ENCODE measurements at regions not wholly inside any gene's neighbourhood (a gene's known extent, or its start where the extent isn't known, plus 50 kb on each side); places are given as distances from the start of the nearest gene placed in this dataset.

DNA sequence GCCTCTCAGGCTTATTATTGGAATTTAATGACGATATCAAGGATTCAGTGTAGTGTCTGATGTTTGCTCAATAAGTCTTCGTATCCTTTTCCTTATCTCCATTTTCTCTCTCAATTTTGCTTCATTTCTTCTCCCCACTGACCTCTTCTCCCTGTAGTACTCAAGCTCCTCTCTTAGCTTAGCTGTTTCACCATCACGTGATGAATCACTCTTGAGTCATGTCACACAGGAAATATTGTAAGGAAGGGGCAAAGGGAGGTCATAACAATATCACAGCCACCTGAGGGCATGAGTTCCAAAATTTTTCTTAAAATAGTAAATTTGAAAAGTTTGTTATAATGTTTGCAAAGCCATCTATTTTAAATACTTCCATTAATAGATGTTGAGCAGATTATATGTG is 392.2 kb upstream of the MARCKS start:
- H3K4me2 ChIP-seq (ENCODE audit: low read depth, low read length, poor library complexity, severe bottlenecking), result no peak overlapping the region
- H3K27ac ChIP-seq (ENCODE audit: low read length), result no peak overlapping the region
- H3K27me3 ChIP-seq (ENCODE audit: low read length), result no peaks in the 10 kb centered on the region
- no peak overlapping the region for H3K4me3 ChIP-seq (ENCODE audit: low read length)
- no peaks in the 10 kb centered on the region for H3K9me3 ChIP-seq (ENCODE audit: low read length)
- H3K4me1 ChIP-seq (ENCODE audit: low read length), result no peaks in the 10 kb centered on the region
- no peak overlapping the region for H3K9ac ChIP-seq (ENCODE audit: low read length)
- H3K36me3 ChIP-seq (ENCODE audit: insufficient read depth, low read length), result no peaks in the 10 kb centered on the region
- no peaks in the 10 kb centered on the region for H3K79me2 ChIP-seq (ENCODE audit: low read length)
- no peak for DNase-seq
- no peaks in the 10 kb centered on the region for H3K9me2 ChIP-seq (replicated peaks; ENCODE audit: insufficient read depth, low read length)
- H4K20me1 ChIP-seq (ENCODE audit: insufficient read depth, low read depth, low read length), result no peaks in the 10 kb centered on the region
- no peak overlapping the region for H2AFZ ChIP-seq (ENCODE audit: low read length)

DNA sequence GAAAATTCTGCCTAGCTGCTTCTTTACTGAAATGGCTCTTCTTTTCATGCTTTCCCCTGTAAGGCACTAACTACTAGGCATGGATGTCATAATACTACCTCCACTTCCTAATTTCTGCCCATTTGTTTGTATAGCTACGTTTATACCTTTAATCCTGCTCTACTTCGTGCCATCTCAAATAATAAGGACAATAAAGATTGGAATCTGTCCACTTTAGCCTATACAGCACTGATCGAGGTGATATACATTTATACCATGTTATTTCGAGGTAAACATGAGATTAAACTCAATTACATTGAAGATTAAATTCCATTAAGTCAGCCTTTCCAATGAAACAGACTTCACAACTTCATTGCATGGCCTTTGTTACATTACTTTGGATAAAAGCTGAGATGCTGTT is 390.6 kb upstream of the MARCKS start:
- Histone ChIP-seq H3K9me3 (ENCODE audit: low read length) (no peaks in the 10 kb centered on the region), H4K20me1 (ENCODE audit: insufficient read depth, low read depth, low read length) (no peaks in the 10 kb centered on the region), H3K27me3 (ENCODE audit: low read length) (no peaks in the 10 kb centered on the region), H3K9ac (ENCODE audit: low read length) (no peak overlapping the region), H3K4me1 (ENCODE audit: low read length) (no peaks in the 10 kb centered on the region), H3K4me2 (ENCODE audit: low read depth, low read length, poor library complexity, severe bottlenecking) (no peak overlapping the region), H3K36me3 (ENCODE audit: insufficient read depth, low read length) (no peaks in the 10 kb centered on the region), H2AFZ (ENCODE audit: low read length) (no peak overlapping the region), H3K4me3 (ENCODE audit: low read length) (no peak overlapping the region), H3K79me2 (ENCODE audit: low read length) (no peaks in the 10 kb centered on the region), H3K9me2 (replicated peaks; ENCODE audit: insufficient read depth, low read length) (no peaks in the 10 kb centered on the region), H3K27ac (ENCODE audit: low read length) (no peak overlapping the region)
- DNase-seq, result no peak

DNA sequence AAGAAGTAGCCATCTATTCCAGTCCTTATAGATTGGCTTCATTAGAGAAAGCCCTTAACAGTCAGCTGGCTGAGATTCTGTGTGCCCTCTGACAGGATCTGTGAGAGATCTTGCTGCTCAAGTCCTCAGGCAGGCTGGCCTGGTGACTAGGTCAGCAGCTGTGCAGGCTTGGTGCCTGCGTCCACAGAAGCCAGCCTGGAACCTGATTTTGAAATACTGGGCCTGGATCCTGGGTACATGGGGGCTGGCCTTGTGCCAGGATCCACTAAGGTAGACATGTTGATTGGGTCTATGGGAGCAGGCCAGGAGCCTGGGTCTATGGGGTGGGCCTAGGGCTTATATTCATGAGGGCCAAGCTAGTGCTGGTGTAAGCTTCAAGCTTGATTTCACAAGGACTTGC is 381.8 kb upstream of the MARCKS start:
- no peak overlapping the region for H3K4me2 ChIP-seq (ENCODE audit: low read depth, low read length, poor library complexity, severe bottlenecking)
- H3K4me1 ChIP-seq (ENCODE audit: low read length), result no peaks in the 10 kb centered on the region

DNA sequence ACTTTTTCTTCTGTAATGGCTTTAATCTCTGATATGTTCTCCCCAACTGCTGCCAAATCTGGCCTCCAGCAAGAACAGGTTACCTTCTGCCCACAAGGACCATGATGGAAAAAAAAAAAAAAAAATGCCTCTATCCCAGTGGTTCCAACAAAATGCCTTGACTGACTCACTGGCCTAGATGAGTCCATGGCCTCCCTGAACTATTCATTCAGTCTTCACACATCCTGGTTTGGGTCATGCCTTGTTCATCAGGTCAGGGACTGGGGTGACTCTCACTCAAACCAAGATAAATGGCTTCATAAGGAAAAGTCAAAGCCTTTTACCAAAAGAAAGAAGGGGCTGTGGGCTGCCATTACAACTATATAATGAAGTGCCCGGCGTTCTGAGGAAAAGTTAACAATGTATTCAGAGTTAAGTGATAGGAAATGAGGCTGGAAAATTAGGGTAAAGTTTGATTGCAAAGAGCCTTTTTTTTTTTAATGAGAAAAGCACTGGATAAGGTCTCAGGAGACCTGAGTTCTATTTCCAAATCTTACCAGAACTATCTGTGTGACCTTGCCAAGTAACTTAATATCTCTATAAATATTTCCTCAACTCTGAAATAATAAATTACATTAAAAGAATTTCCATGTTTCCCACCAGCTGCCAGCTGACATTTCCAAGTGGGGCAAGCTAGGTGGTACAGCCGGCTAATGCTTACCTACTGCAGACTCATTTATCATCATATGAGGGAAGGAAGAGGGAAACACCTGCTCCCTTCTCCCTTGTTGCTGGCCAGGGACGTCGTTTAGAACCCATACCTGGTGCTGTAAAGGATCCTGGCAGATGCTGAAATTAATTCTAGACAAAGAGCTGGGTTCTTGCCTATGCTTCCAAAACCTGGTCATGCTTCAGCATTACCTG is 380.0 kb upstream of the MARCKS start:
- Histone ChIP-seq H3K4me2 (ENCODE audit: low read depth, low read length, poor library complexity, severe bottlenecking) (no peak overlapping the region), H3K36me3 (ENCODE audit: insufficient read depth, low read length) (no peaks in the 10 kb centered on the region), H3K4me3 (ENCODE audit: low read length) (no peak overlapping the region), H3K9me2 (replicated peaks; ENCODE audit: insufficient read depth, low read length) (no peaks in the 10 kb centered on the region), H3K27me3 (ENCODE audit: low read length) (no peaks in the 10 kb centered on the region), H3K9me3 (ENCODE audit: low read length) (no peaks in the 10 kb centered on the region), H3K79me2 (ENCODE audit: low read length) (no peaks in the 10 kb centered on the region), H3K4me1 (ENCODE audit: low read length) (no peaks in the 10 kb centered on the region), H4K20me1 (ENCODE audit: insufficient read depth, low read depth, low read length) (no peaks in the 10 kb centered on the region), H2AFZ (ENCODE audit: low read length) (no peak overlapping the region), H3K27ac (ENCODE audit: low read length) (no peak overlapping the region), H3K9ac (ENCODE audit: low read length) (no peak overlapping the region)
- no peak for DNase-seq

More for the DNA sequence above, 381.8 kb upstream of the MARCKS start:
- Histone ChIP-seq H2AFZ (ENCODE audit: low read length) (no peak overlapping the region), H3K9me2 (replicated peaks; ENCODE audit: insufficient read depth, low read length) (no peaks in the 10 kb centered on the region), H4K20me1 (ENCODE audit: insufficient read depth, low read depth, low read length) (no peaks in the 10 kb centered on the region), H3K9me3 (ENCODE audit: low read length) (no peaks in the 10 kb centered on the region), H3K79me2 (ENCODE audit: low read length) (no peaks in the 10 kb centered on the region), H3K27ac (ENCODE audit: low read length) (no peak overlapping the region), H3K36me3 (ENCODE audit: insufficient read depth, low read length) (no peaks in the 10 kb centered on the region), H3K4me3 (ENCODE audit: low read length) (no peak overlapping the region), H3K27me3 (ENCODE audit: low read length) (no peaks in the 10 kb centered on the region), H3K9ac (ENCODE audit: low read length) (no peak overlapping the region)
- no peak for DNase-seq

DNA sequence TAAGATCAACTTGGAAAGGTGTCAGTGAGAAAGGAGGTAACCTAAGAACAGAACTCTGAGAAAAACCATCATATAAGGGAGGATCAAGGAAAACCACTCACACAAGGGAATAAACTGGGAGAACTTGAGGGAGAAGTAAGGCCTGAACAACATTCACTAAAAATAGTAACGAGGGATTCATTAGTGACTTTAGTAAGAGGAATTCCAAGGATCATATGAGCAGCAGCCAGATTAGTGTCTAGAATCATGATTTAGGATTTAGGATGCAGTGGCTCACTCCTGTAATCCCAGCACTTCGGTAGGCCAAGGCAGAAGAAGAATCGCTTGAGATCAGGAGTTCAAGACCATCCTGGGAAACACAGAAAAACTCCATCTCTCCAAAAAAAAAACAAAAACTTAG is 376.5 kb upstream of the MARCKS start:
- no peaks in the 10 kb centered on the region for H3K9me3 ChIP-seq (ENCODE audit: low read length)
- no peak overlapping the region for H3K9ac ChIP-seq (ENCODE audit: low read length)
- no peak overlapping the region for H2AFZ ChIP-seq (ENCODE audit: low read length)
- H3K4me3 ChIP-seq (ENCODE audit: low read length), result no peak overlapping the region
- H3K27me3 ChIP-seq (ENCODE audit: low read length), result no peaks in the 10 kb centered on the region
- DNase-seq, result no peak
- no peak overlapping the region for H3K27ac ChIP-seq (ENCODE audit: low read length)
- H3K79me2 ChIP-seq (ENCODE audit: low read length), result no peaks in the 10 kb centered on the region
- no peaks in the 10 kb centered on the region for H3K4me1 ChIP-seq (ENCODE audit: low read length)
- H4K20me1 ChIP-seq (ENCODE audit: insufficient read depth, low read depth, low read length), result no peaks in the 10 kb centered on the region
- no peak overlapping the region for H3K4me2 ChIP-seq (ENCODE audit: low read depth, low read length, poor library complexity, severe bottlenecking)
- H3K36me3 ChIP-seq (ENCODE audit: insufficient read depth, low read length), result no peaks in the 10 kb centered on the region
- no peaks in the 10 kb centered on the region for H3K9me2 ChIP-seq (replicated peaks; ENCODE audit: insufficient read depth, low read length)

DNA sequence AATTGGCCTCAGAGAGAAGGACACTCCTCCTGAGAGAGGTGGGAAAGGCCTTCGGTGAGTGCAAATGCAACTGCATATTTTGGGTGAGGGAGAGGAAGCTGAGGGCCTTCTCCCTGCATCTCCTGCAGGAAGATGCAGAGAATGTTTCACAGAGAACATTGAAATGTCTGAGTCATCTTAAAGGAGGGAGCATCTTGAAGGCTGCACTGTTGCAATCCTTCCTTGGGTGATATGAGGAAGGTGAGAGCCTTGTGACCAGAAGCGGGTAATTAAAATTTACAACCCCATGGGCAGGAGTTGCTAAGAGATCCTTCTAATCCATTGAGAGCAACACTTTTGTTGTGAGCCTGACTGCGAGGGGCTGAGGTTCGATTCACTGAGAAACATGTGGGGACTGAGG is 375.7 kb upstream of the MARCKS start:
- Histone ChIP-seq H3K4me1 (ENCODE audit: low read length) (no peaks in the 10 kb centered on the region), H3K27ac (ENCODE audit: low read length) (no peak overlapping the region), H3K27me3 (ENCODE audit: low read length) (no peaks in the 10 kb centered on the region), H3K9me3 (ENCODE audit: low read length) (no peaks in the 10 kb centered on the region), H3K36me3 (ENCODE audit: insufficient read depth, low read length) (no peaks in the 10 kb centered on the region), H3K4me2 (ENCODE audit: low read depth, low read length, poor library complexity, severe bottlenecking) (no peak overlapping the region), H3K79me2 (ENCODE audit: low read length) (no peaks in the 10 kb centered on the region), H3K9ac (ENCODE audit: low read length) (no peak overlapping the region), H4K20me1 (ENCODE audit: insufficient read depth, low read depth, low read length) (no peaks in the 10 kb centered on the region), H2AFZ (ENCODE audit: low read length) (no peak overlapping the region), H3K4me3 (ENCODE audit: low read length) (no peak overlapping the region), H3K9me2 (replicated peaks; ENCODE audit: insufficient read depth, low read length) (no peaks in the 10 kb centered on the region)
- no peak for DNase-seq

DNA sequence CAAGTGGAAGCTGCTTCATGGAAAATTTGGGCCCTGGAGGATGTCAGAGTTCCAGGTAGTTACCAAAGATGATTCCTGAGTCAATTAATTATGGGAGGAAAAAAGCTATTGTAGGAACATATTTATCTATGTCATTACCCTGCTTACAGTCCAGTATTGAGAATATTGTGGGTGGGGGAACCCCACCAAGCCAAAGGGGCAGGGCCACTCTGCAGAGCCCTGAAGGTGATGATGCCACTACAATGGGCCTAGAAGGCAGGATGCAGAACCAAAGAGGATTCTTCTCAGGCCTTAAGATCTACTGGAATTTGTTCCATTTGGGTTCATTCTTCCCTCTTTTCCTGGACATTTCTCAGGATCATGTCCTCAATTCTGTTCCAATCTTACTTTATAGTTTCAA is 375.2 kb upstream of the MARCKS start:
- Histone ChIP-seq H3K4me2 (ENCODE audit: low read depth, low read length, poor library complexity, severe bottlenecking) (no peak overlapping the region), H3K36me3 (ENCODE audit: insufficient read depth, low read length) (no peaks in the 10 kb centered on the region), H3K9ac (ENCODE audit: low read length) (no peak overlapping the region), H4K20me1 (ENCODE audit: insufficient read depth, low read depth, low read length) (no peaks in the 10 kb centered on the region), H3K27me3 (ENCODE audit: low read length) (no peaks in the 10 kb centered on the region), H2AFZ (ENCODE audit: low read length) (no peak overlapping the region), H3K4me1 (ENCODE audit: low read length) (no peaks in the 10 kb centered on the region), H3K9me3 (ENCODE audit: low read length) (no peaks in the 10 kb centered on the region), H3K9me2 (replicated peaks; ENCODE audit: insufficient read depth, low read length) (no peaks in the 10 kb centered on the region), H3K4me3 (ENCODE audit: low read length) (no peak overlapping the region), H3K27ac (ENCODE audit: low read length) (no peak overlapping the region), H3K79me2 (ENCODE audit: low read length) (no peaks in the 10 kb centered on the region)
- DNase-seq, result no peak

DNA sequence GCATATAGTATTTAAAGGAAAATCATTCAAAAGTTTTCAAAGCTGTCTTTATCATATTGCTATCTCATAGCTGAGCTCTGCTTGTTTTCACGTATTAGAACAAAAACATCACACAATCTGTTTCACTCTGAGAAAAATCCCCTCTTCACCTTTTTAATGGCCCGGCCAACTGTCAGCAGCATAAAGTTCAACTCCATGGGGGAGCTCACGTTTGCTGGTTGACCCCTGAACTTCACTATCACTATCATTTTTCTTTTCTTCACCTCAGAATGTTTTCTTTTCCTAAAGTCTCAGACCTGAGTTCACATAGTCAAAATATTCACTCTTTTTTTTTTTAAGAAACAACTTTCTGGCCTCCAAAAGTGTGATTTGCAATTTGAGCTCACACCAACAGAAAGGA is 374.4 kb upstream of the MARCKS start:
- no peaks in the 10 kb centered on the region for H3K9me2 ChIP-seq (replicated peaks; ENCODE audit: insufficient read depth, low read length)
- H3K4me1 ChIP-seq (ENCODE audit: low read length), result no peaks in the 10 kb centered on the region
- H3K9me3 ChIP-seq (ENCODE audit: low read length), result no peaks in the 10 kb centered on the region
- H3K4me2 ChIP-seq (ENCODE audit: low read depth, low read length, poor library complexity, severe bottlenecking), result no peak overlapping the region
- no peak overlapping the region for H3K27ac ChIP-seq (ENCODE audit: low read length)
- no peak overlapping the region for H3K9ac ChIP-seq (ENCODE audit: low read length)
- H3K79me2 ChIP-seq (ENCODE audit: low read length), result no peaks in the 10 kb centered on the region
- no peak overlapping the region for H3K4me3 ChIP-seq (ENCODE audit: low read length)
- H3K36me3 ChIP-seq (ENCODE audit: insufficient read depth, low read length), result no peaks in the 10 kb centered on the region
- H2AFZ ChIP-seq (ENCODE audit: low read length), result no peak overlapping the region
- DNase-seq, result no peak
- no peaks in the 10 kb centered on the region for H3K27me3 ChIP-seq (ENCODE audit: low read length)
- H4K20me1 ChIP-seq (ENCODE audit: insufficient read depth, low read depth, low read length), result no peaks in the 10 kb centered on the region

Data from Karpas-422 (cell line).